Smooth muscle cell (in vitro differentiated cells): ENCODE measurements at regions not wholly inside any gene's neighbourhood (a gene's known extent, or its start where the extent isn't known, plus 50 kb on each side); places are given as distances from the start of the nearest gene placed in this dataset.

Experiments
- DNase-seq: peaks from one replicate; lab custom pipeline; 2025; ENCODE audit not compliant: unreplicated experiment; lab: John Stamatoyannopoulos, UW
- H2AFZ ChIP-seq: fragments of 200-600 bp; sonication (generic); 2 replicates; pipeline ENCODE4 v1.6.0; 2016; ENCODE audit warnings: antibody characterized with exemption, low read depth, mild to moderate bottlenecking
- H3F3A ChIP-seq: fragments of 200-600 bp; sonication (generic); 2 replicates; pipeline ENCODE4 v1.6.0; 2017; ENCODE audit warnings: antibody characterized with exemption, low read depth
- H3K27ac ChIP-seq: fragments of 200-600 bp; sonication (generic); 2 replicates; pipeline ENCODE4 v1.5.1; 2016; ENCODE audit warnings: low read depth, mild to moderate bottlenecking
- H3K27me3 ChIP-seq: fragments of 200-600 bp; sonication (generic); 2 replicates; pipeline ENCODE4 v1.6.1; 2016; ENCODE audit warnings: low read depth, mild to moderate bottlenecking
- H3K36me3 ChIP-seq: fragments of 200-600 bp; sonication (generic); 2 replicates; pipeline ENCODE4 v1.5.1; 2016; ENCODE audit warnings: low read depth
- H3K4me1 ChIP-seq: fragments of 200-600 bp; sonication (generic); 2 replicates; pipeline ENCODE4 v1.5.1; 2016; ENCODE audit warnings: low read depth
- H3K4me2 ChIP-seq: fragments of 200-600 bp; sonication (generic); 2 replicates; pipeline ENCODE4 v1.6.0; 2016; ENCODE audit warnings: mild to moderate bottlenecking
- H3K4me3 ChIP-seq: fragments of 200-600 bp; sonication (generic); 2 replicates; pipeline ENCODE4 v1.5.1; 2016; ENCODE audit warnings: mild to moderate bottlenecking
- H3K79me2 ChIP-seq: fragments of 200-600 bp; sonication (generic); 2 replicates; pipeline ENCODE4 v1.6.0; 2016; ENCODE audit warnings: low read depth, mild to moderate bottlenecking
- H3K9ac ChIP-seq: fragments of 200-600 bp; sonication (generic); 2 replicates; pipeline ENCODE4 v1.6.0; 2016; ENCODE audit warnings: low read depth
- H3K9me3 ChIP-seq: fragments of 200-600 bp; sonication (generic); replicated peaks from 2 replicates; pipeline ENCODE4 v1.5.1; 2016; ENCODE audit warnings: low read depth
- H4K20me1 ChIP-seq: fragments of 200-600 bp; sonication (generic); 2 replicates; pipeline ENCODE4 v1.6.0; 2016; ENCODE audit warnings: low read depth
- WGBS: methylation state at CpG from one replicate; pipeline ENCODE4 v1.1.7; 2016; ENCODE audit warnings: low lambda C conversion rate; 5-methylcytosine and 5-hydroxymethylcytosine counted together
- TF ChIP-seq, protein P1 (sequence below): fragments of 200-600 bp; sonication (generic); IDR thresholded peaks from 2 replicates; pipeline ENCODE4 v1.5.1; 2017; ENCODE audit warnings: borderline replicate concordance, mild to moderate bottlenecking, antibody characterized with exemption; ENCODE audit not compliant: insufficient read depth, poor library complexity, severe bottlenecking

- Histone ChIP-seq H2AFZ (no peak overlapping the region), H3K4me2 (no peak overlapping the region), H3K9ac (no peak overlapping the region), H4K20me1 (no peaks in the 10 kb centered on the region), H3K4me1 (no peaks in the 10 kb centered on the region), H3F3A (no peaks in the 10 kb centered on the region), H3K4me3 (no peak overlapping the region), H3K79me2 (no peaks in the 10 kb centered on the region), H3K27me3 (no peaks in the 10 kb centered on the region), H3K9me3 (no peaks in the 10 kb centered on the region), H3K36me3 (no peaks in the 10 kb centered on the region), H3K27ac (no peak overlapping the region)
- no peak for DNase-seq
- TF ChIP-seq, protein P1, sequence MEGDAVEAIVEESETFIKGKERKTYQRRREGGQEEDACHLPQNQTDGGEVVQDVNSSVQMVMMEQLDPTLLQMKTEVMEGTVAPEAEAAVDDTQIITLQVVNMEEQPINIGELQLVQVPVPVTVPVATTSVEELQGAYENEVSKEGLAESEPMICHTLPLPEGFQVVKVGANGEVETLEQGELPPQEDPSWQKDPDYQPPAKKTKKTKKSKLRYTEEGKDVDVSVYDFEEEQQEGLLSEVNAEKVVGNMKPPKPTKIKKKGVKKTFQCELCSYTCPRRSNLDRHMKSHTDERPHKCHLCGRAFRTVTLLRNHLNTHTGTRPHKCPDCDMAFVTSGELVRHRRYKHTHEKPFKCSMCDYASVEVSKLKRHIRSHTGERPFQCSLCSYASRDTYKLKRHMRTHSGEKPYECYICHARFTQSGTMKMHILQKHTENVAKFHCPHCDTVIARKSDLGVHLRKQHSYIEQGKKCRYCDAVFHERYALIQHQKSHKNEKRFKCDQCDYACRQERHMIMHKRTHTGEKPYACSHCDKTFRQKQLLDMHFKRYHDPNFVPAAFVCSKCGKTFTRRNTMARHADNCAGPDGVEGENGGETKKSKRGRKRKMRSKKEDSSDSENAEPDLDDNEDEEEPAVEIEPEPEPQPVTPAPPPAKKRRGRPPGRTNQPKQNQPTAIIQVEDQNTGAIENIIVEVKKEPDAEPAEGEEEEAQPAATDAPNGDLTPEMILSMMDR: no peak
- 88% methylated on average over 3 of the region's 3 CpGs for WGBS
Observed at GRCh38 chr5:68932830-68933434, 160.9 kb upstream of the SLC30A5 start.

- H3K27me3 ChIP-seq: no peaks in the 10 kb centered on the region
- no peaks in the 10 kb centered on the region for H3K36me3 ChIP-seq
- no peak overlapping the region for H2AFZ ChIP-seq
- H3K4me1 ChIP-seq: no peaks in the 10 kb centered on the region
- TF ChIP-seq, protein P1: no peak
- no peaks in the 10 kb centered on the region for H3K79me2 ChIP-seq
- H3K9me3 ChIP-seq: no peaks in the 10 kb centered on the region
- no peak overlapping the region for H3K4me3 ChIP-seq
- no peaks in the 10 kb centered on the region for H4K20me1 ChIP-seq
- 96% methylated on average over 2 of the region's 2 CpGs for WGBS
- no peak overlapping the region for H3K27ac ChIP-seq
- no peak overlapping the region for H3K4me2 ChIP-seq
- no peaks in the 10 kb centered on the region for H3F3A ChIP-seq
- no peak for DNase-seq
- H3K9ac ChIP-seq: no peak overlapping the region
Observed at GRCh38 chr5:68942169-68942568, 151.6 kb upstream of the SLC30A5 start.

DNA sequence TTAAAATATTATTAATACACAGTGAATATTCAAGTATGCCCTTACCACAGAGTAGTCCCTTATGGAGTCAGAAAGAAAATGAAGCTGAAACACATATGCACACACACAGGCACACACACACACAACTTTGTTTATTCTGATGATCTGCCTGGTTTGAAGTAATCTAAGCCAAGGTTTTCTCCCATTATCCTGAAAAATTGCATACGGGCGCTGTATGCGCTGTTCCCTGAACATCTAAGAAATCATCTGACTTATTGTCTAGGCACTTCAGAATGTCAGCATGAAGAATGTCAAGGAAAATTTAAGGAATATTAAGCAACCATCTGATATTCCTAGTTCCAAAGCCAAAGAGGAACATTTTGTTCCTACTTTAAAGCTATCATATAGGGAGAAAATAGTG lies 147.1 kb upstream of the SLC30A5 start:
- Histone ChIP-seq H3K4me2 (no peak overlapping the region), H3K4me1 (peaks cover 11% of the 10 kb centered on the region), H3K27me3 (no peaks in the 10 kb centered on the region), H3K79me2 (no peaks in the 10 kb centered on the region), H4K20me1 (no peaks in the 10 kb centered on the region), H3K9me3 (no peaks in the 10 kb centered on the region), H3K36me3 (no peaks in the 10 kb centered on the region), H3F3A (no peaks in the 10 kb centered on the region), H2AFZ (no peak overlapping the region), H3K27ac (no peak overlapping the region), H3K4me3 (no peak overlapping the region), H3K9ac (no peak overlapping the region)
- DNase-seq: no peak
- 98% methylated on average over 3 of the region's 3 CpGs for WGBS
- TF ChIP-seq, protein P1: no peak

DNA sequence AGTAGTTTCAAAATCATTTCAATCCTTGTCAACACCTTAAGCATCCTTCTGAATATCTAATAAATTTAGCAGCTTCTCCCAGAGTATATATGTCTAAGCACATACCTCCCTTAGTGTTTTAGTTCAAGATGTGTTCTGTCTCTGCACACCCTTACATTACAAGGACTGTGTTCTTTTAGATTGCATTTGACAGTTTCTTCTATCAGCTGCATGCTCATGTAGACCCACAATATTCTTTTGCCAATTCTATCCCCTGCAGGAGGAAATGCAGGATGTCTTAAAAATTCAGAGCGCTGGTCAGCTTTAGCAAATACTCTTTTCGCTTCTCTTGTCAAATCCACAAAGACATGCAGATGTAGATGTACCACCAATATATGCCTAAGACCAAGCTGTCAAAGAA lies 145.8 kb upstream of the SLC30A5 start:
- no peak overlapping the region for H3K27ac ChIP-seq
- H3K36me3 ChIP-seq: no peaks in the 10 kb centered on the region
- 59% methylated on average over 2 of the region's 2 CpGs for WGBS
- no peaks in the 10 kb centered on the region for H4K20me1 ChIP-seq
- H3K4me2 ChIP-seq: no peak overlapping the region
- no peaks in the 10 kb centered on the region for H3K9me3 ChIP-seq
- H3K4me3 ChIP-seq: no peak overlapping the region
- no peak overlapping the region for H2AFZ ChIP-seq
- H3K27me3 ChIP-seq: no peaks in the 10 kb centered on the region
- no peaks in the 10 kb centered on the region for H3K79me2 ChIP-seq
- H3K9ac ChIP-seq: no peak overlapping the region
- peaks cover 11% of the 10 kb centered on the region for H3K4me1 ChIP-seq
- TF ChIP-seq, protein P1: no peak
- no peak for DNase-seq
- no peaks in the 10 kb centered on the region for H3F3A ChIP-seq
